WTC11 (cell line): ENCODE measurements at regions not wholly inside any gene's neighbourhood (a gene's known extent, or its start where the extent isn't known, plus 50 kb on each side); places are given as distances from the start of the nearest gene placed in this dataset.

Experiments used
- ATAC-seq: fragments of 200-7000 bp; cut with Tn5 transposase; 2 replicates; pipeline ENCODE4 v1.10.0; 2021; ENCODE audit warnings: mild to moderate bottlenecking, moderate library complexity
- CTCF ChIA-PET: fragments of 300-600 bp; sonication (Branson Sonifier 250); formaldehyde crosslinking; loops from one replicate; lab custom pipeline; 2021; ENCODE audit warnings: antibody characterized with exemption; lab: Charles Lee
- POLR2A ChIA-PET: fragments of 350-600 bp; sonication (Branson Sonifier 250); formaldehyde crosslinking; loops from one replicate; lab custom pipeline; 2021; ENCODE audit warnings: antibody characterized with exemption; lab: Charles Lee
- DNase-seq: peaks from one replicate; pipeline ENCODE4 v3.0.0; 2021; ENCODE audit warnings: low spot score
- H3K27ac Mint-ChIP-seq: 2 replicates; pipeline ENCODE4 v1.8.0; 2021; ENCODE audit warnings: mixed read lengths
- H3K27me3 Mint-ChIP-seq: 2 replicates; pipeline ENCODE4 v1.8.0; 2021; ENCODE audit warnings: low read depth, mild to moderate bottlenecking, moderate library complexity, mixed read lengths
- H3K36me3 Mint-ChIP-seq: 2 replicates; pipeline ENCODE4 v1.8.0; 2021; ENCODE audit warnings: mixed read lengths
- H3K4me1 Mint-ChIP-seq: 2 replicates; pipeline ENCODE4 v1.8.0; 2022; ENCODE audit warnings: mixed read lengths
- H3K4me3 Mint-ChIP-seq: 2 replicates; pipeline ENCODE4 v1.8.0; 2021; ENCODE audit warnings: mild to moderate bottlenecking, moderate library complexity, mixed read lengths
- H3K9me3 Mint-ChIP-seq: 2 replicates; pipeline ENCODE4 v1.8.0; 2021; ENCODE audit warnings: mixed read lengths
- ATF3 ChIP-seq: sonication (generic); formaldehyde crosslinking; conservative IDR thresholded peaks from 2 replicates; pipeline ENCODE4 v1.8.1; 2022; ENCODE audit warnings: mild to moderate bottlenecking, missing genetic modification reagents
- CBFB ChIP-seq: sonication (generic); formaldehyde crosslinking; IDR thresholded peaks from 2 replicates; pipeline ENCODE4 v1.8.1; 2022; ENCODE audit warnings: mild to moderate bottlenecking, low read depth, missing genetic modification reagents
- ELF4 ChIP-seq: sonication (generic); formaldehyde crosslinking; IDR thresholded peaks from 2 replicates; pipeline ENCODE4 v1.8.1; 2022; ENCODE audit warnings: low read depth, mild to moderate bottlenecking, moderate library complexity, missing genetic modification reagents
- ETV6 ChIP-seq: sonication (generic); formaldehyde crosslinking; IDR thresholded peaks from 2 replicates; pipeline ENCODE4 v1.8.1; 2022; ENCODE audit warnings: mild to moderate bottlenecking, missing genetic modification reagents
- FOXP1 ChIP-seq: sonication (generic); formaldehyde crosslinking; IDR thresholded peaks from 2 replicates; pipeline ENCODE4 v1.8.0; 2022; ENCODE audit warnings: missing genetic modification reagents, mild to moderate bottlenecking, moderate library complexity, borderline replicate concordance
- FOXP4 ChIP-seq: sonication (generic); formaldehyde crosslinking; IDR thresholded peaks from 2 replicates; pipeline ENCODE4 v1.8.0; 2022; ENCODE audit warnings: mild to moderate bottlenecking, missing genetic modification reagents
- HMGA2 ChIP-seq: fragments of 250-450 bp; sonication (Bioruptor Pico); IDR thresholded peaks from 2 replicates; pipeline ENCODE4 v1.4.0; 2021; ENCODE audit warnings: mild to moderate bottlenecking, moderate library complexity
- IRF2 ChIP-seq: sonication (generic); formaldehyde crosslinking; IDR thresholded peaks from 2 replicates; pipeline ENCODE4 v1.8.0; 2022; ENCODE audit warnings: low read depth, missing genetic modification reagents, borderline replicate concordance
- MLX ChIP-seq: sonication (generic); formaldehyde crosslinking; IDR thresholded peaks from 2 replicates; pipeline ENCODE4 v1.8.1; 2023; ENCODE audit warnings: mild to moderate bottlenecking, missing genetic modification reagents, moderate library complexity
- NFATC4 ChIP-seq: fragments of 250-450 bp; sonication (Bioruptor Pico); IDR thresholded peaks from 2 replicates; pipeline ENCODE4 v1.9.0; 2021; ENCODE audit warnings: mild to moderate bottlenecking
- SMAD3 ChIP-seq: sonication (generic); formaldehyde crosslinking; IDR thresholded peaks from 2 replicates; pipeline ENCODE4 v1.8.0; 2022; ENCODE audit warnings: missing genetic modification reagents, mild to moderate bottlenecking, borderline replicate concordance
- STAT6 ChIP-seq: sonication (generic); formaldehyde crosslinking; conservative IDR thresholded peaks from 2 replicates; pipeline ENCODE4 v1.8.1; 2023; ENCODE audit warnings: mild to moderate bottlenecking, low read depth, missing genetic modification reagents, moderate library complexity
- TEAD1 ChIP-seq: sonication (generic); formaldehyde crosslinking; IDR thresholded peaks from 2 replicates; pipeline ENCODE4 v1.8.0; 2022; ENCODE audit warnings: mild to moderate bottlenecking, missing genetic modification reagents
- USF2 ChIP-seq: sonication (generic); formaldehyde crosslinking; IDR thresholded peaks from 2 replicates; pipeline ENCODE4 v1.8.1; 2023; ENCODE audit warnings: mild to moderate bottlenecking, missing genetic modification reagents, moderate library complexity
- ZNF219 ChIP-seq: sonication (generic); formaldehyde crosslinking; IDR thresholded peaks from 2 replicates; pipeline ENCODE4 v1.8.0; 2023; ENCODE audit warnings: missing genetic modification reagents, mild to moderate bottlenecking, borderline replicate concordance
- ZNF416 ChIP-seq: fragments of 250-450 bp; sonication (Bioruptor Pico); IDR thresholded peaks from 2 replicates; pipeline ENCODE4 v1.9.0; 2021; ENCODE audit warnings: mild to moderate bottlenecking, inconsistent platforms

- no peaks in the 10 kb centered on the region for H3K9me3 Mint-ChIP-seq
- TF ChIP-seq ZNF416 (CRISPR knock-in tag) (no peak), CBFB (CRISPR knock-in tag) (no peak), ETV6 (CRISPR knock-in tag) (no peak), FOXP1 (CRISPR knock-in tag) (no peak), HMGA2 (CRISPR knock-in tag) (no peak), IRF2 (CRISPR knock-in tag) (no peak), ATF3 (CRISPR knock-in tag) (no peak), ELF4 (CRISPR knock-in tag) (no peak), STAT6 (no peak), MLX (CRISPR knock-in tag) (no peak), SMAD3 (CRISPR knock-in tag) (no peak)
- ChIA-PET CTCF (no interaction called here), POLR2A (no interaction called here)
- H3K4me1 Mint-ChIP-seq = peaks cover 7% of the 10 kb centered on the region; the same call in 1 of the 2 replicates
- no peak overlapping the region for H3K27ac Mint-ChIP-seq
- no peaks in the 10 kb centered on the region for H3K36me3 Mint-ChIP-seq
- no peaks in the 10 kb centered on the region for H3K27me3 Mint-ChIP-seq
- ATAC-seq = no peak
- H3K4me3 Mint-ChIP-seq = no peak overlapping the region
- DNase-seq = no peak
Measured at GRCh38 chr1:78420688-78421087, 70.1 kb upstream of the PTGFR start.

- Mint-ChIP-seq H3K36me3 (no peaks in the 10 kb centered on the region), H3K4me1 (peaks cover 7% of the 10 kb centered on the region), H3K27ac (no peak overlapping the region), H3K27me3 (no peaks in the 10 kb centered on the region), H3K4me3 (no peak overlapping the region), H3K9me3 (no peaks in the 10 kb centered on the region)
- ChIA-PET CTCF (no interaction called here), POLR2A (no interaction called here)
- ATAC-seq = no peak
- DNase-seq = no peak
- TF ChIP-seq USF2 (CRISPR knock-in tag) (no peak), TEAD1 (CRISPR knock-in tag) (no peak), MLX (CRISPR knock-in tag) (no peak), FOXP4 (CRISPR knock-in tag) (no peak), NFATC4 (CRISPR knock-in tag) (no peak), ZNF219 (CRISPR knock-in tag) (no peak)
Measured at GRCh38 chr1:78424720-78425119, 66.1 kb upstream of the PTGFR start.
